ENCODE measurements at regions not wholly inside any gene's neighbourhood (a gene's known extent, or its start where the extent isn't known, plus 50 kb on each side); places are given as distances from the start of the nearest gene placed in this dataset.

GRCh38 chr1:87754139-87754538 is 425.5 kb downstream of the LMO4 start:
- no TSS peak for BruUV-seq (replicated peaks)
- no peak overlapping the region for H3K9ac ChIP-seq (ENCODE audit: control insufficient read depth, insufficient read depth, low read length)
- ChIA-PET CTCF (interaction anchor here (1.4 kb wide), 1 partner anchor 424 kb away, joined by 3 read pairs; no protein-coding TSS in a partner anchor), POLR2A (no interaction called here), RAD21 (ENCODE audit: unreplicated experiment) (no interaction called here), SMC1A (ENCODE audit: uncharacterized antibody, unreplicated experiment) (interaction anchor here (2.1 kb wide), 1 partner anchor 10 kb away, joined by 6 read pairs; no protein-coding TSS in a partner anchor)
- FAIRE-seq, result no peak
- H3K4me2 ChIP-seq (ENCODE audit: control insufficient read depth, insufficient read depth), result no peak overlapping the region
- no peak overlapping the region for H3K27ac ChIP-seq (ENCODE audit: control insufficient read depth, insufficient read depth)
- TF ChIP-seq NFXL1 (IDR thresholded peaks at IDR 0.05; ENCODE audit: borderline replicate concordance) (no peak), CEBPB (IDR thresholded peaks at IDR 0.05; ENCODE audit: borderline replicate concordance in 1 of 2, low read depth in 2 of 2, low read length in 2 of 2) (no peak), CREM (IDR thresholded peaks at IDR 0.05; ENCODE audit: low read depth) (no peak), CHD4 (IDR thresholded peaks at IDR 0.05) (no peak), KAT2A (conservative IDR thresholded peaks at IDR 0.05; ENCODE audit: control insufficient read depth, low read depth, low read length) (no peak), MXI1 (IDR thresholded peaks at IDR 0.05; ENCODE audit: low read depth, low read length) (no peak), STAT3 (IDR thresholded peaks at IDR 0.05; ENCODE audit: low read depth, low read length) (no peak)
- H3K36me3 ChIP-seq (ENCODE audit: control insufficient read depth in 2 of 2, insufficient read depth in 2 of 2, low read length in 1 of 2), result no peaks in the 10 kb centered on the region
- no peak for DNase-seq (ENCODE audit: low read depth, low spot score)
- no peaks in the 10 kb centered on the region for H3K4me1 ChIP-seq (ENCODE audit: control insufficient read depth, insufficient read depth, low read length)
- intact Hi-C loops (cut with micrococcal nuclease; ENCODE audit: unreplicated experiment) (no loop called here), in situ Hi-C loops (cut with MboI) (no loop called here)
- H3K9me3 ChIP-seq (replicated peaks; ENCODE audit: control insufficient read depth, insufficient read depth, low read length), result no peaks in the 10 kb centered on the region
- no peaks in the 10 kb centered on the region for H4K20me1 ChIP-seq (ENCODE audit: control insufficient read depth, insufficient read depth)
- ATAC-seq, result no peak
- no peaks in the 10 kb centered on the region for H3K27me3 ChIP-seq (replicated peaks in 1 of 2; ENCODE audit: control insufficient read depth in 2 of 2, insufficient read depth in 2 of 2, low read length in 1 of 2)
- H2AFZ ChIP-seq (ENCODE audit: control insufficient read depth, low read depth, low read length), result no peak overlapping the region
- no peaks in the 10 kb centered on the region for H3K79me2 ChIP-seq (ENCODE audit: control insufficient read depth, insufficient read depth, low read length)
- no peak overlapping the region for H3K4me3 ChIP-seq

GRCh38 chr1:87757676-87758075 is 429.0 kb downstream of the LMO4 start:
- Histone ChIP-seq H4K20me1 (ENCODE audit: control insufficient read depth, insufficient read depth) (no peaks in the 10 kb centered on the region), H3K27me3 (replicated peaks in 1 of 2; ENCODE audit: control insufficient read depth in 2 of 2, insufficient read depth in 2 of 2, low read length in 1 of 2) (no peaks in the 10 kb centered on the region; a peak in 1 of 4 replicates), H3K4me1 (ENCODE audit: control insufficient read depth, insufficient read depth, low read length) (no peaks in the 10 kb centered on the region), H3K9ac (ENCODE audit: control insufficient read depth, insufficient read depth, low read length) (no peak overlapping the region), H3K27ac (ENCODE audit: control insufficient read depth, insufficient read depth) (no peak overlapping the region), H3K4me2 (ENCODE audit: control insufficient read depth, insufficient read depth) (no peak overlapping the region), H2AFZ (ENCODE audit: control insufficient read depth, low read depth, low read length) (no peak overlapping the region), H3K79me2 (ENCODE audit: control insufficient read depth, insufficient read depth, low read length) (no peaks in the 10 kb centered on the region), H3K4me3 (no peak overlapping the region), H3K9me3 (replicated peaks; ENCODE audit: control insufficient read depth, insufficient read depth, low read length) (no peaks in the 10 kb centered on the region), H3K36me3 (ENCODE audit: control insufficient read depth in 2 of 2, insufficient read depth in 2 of 2, low read length in 1 of 2) (no peaks in the 10 kb centered on the region)
- 68% methylated on average over 9 of the region's 9 CpGs for WGBS (ENCODE audit: insufficient coverage, insufficient replicate concordance, low lambda C conversion rate, missing lambda C conversion rate)
- intact Hi-C loops (cut with micrococcal nuclease; ENCODE audit: unreplicated experiment), result no loop called here
- no TSS peak for BruUV-seq (replicated peaks)
- ChIA-PET SMC1A (ENCODE audit: uncharacterized antibody, unreplicated experiment) (no interaction called here), RAD21 (ENCODE audit: unreplicated experiment) (no interaction called here), CTCF (no interaction called here), POLR2A (no interaction called here)
- no peak for ATAC-seq
- DNase-seq (ENCODE audit: low read depth, low spot score), result no peak
- FAIRE-seq, result no peak
- in situ Hi-C loops (cut with MboI), result no loop called here
- TF ChIP-seq HDAC2 (IDR thresholded peaks at IDR 0.05) (no peak), ELK1 (IDR thresholded peaks at IDR 0.05; ENCODE audit: low read depth, low read length) (no peak), NFXL1 (IDR thresholded peaks at IDR 0.05; ENCODE audit: borderline replicate concordance) (no peak), TARDBP (IDR thresholded peaks at IDR 0.05; ENCODE audit: borderline replicate concordance) (no peak), RUNX3 (IDR thresholded peaks at IDR 0.05; ENCODE audit: low read length) (no peak), ATF7 (IDR thresholded peaks at IDR 0.05; ENCODE audit: low read depth) (no peak), MXI1 (IDR thresholded peaks at IDR 0.05; ENCODE audit: low read depth, low read length) (no peak), CHD1 (IDR thresholded peaks at IDR 0.05; ENCODE audit: low read depth, low read length) (no peak), USF1 (IDR thresholded peaks at IDR 0.05; ENCODE audit: borderline replicate concordance, extremely low read length, insufficient read depth, low read depth, low read length) (no peak), ASH2L (IDR thresholded peaks at IDR 0.05; ENCODE audit: borderline replicate concordance, low read depth) (no peak), SREBF2 (IDR thresholded peaks at IDR 0.05; ENCODE audit: low read length) (no peak), JUNB (IDR thresholded peaks at IDR 0.05) (no peak), MTA3 (IDR thresholded peaks at IDR 0.05; ENCODE audit: borderline replicate concordance, low read length) (no peak), SPI1 (IDR thresholded peaks at IDR 0.05; ENCODE audit: borderline replicate concordance, insufficient read depth, low read depth, low read length) (no peak), RB1 (IDR thresholded peaks at IDR 0.05; ENCODE audit: borderline replicate concordance) (no peak), CBFB (IDR thresholded peaks at IDR 0.05; ENCODE audit: low read depth) (no peak)

Measured in GM12878 (cell line).